ENCODE measurements at regions not wholly inside any gene's neighbourhood (a gene's known extent, or its start where the extent isn't known, plus 50 kb on each side); places are given as distances from the start of the nearest gene placed in this dataset.
A peak's percentile ranks its signal among the peaks of the same experiment; 100 is the strongest.

GRCh38 chr9:106326493-106326892 is 536.5 kb upstream of the ZNF462 start:
- no peak for DNase-seq (ENCODE audit: low read depth)
- TF ChIP-seq CTCF (IDR thresholded peaks at IDR 0.05; ENCODE audit: insufficient read depth, low read depth, low read length, missing control alignments): no peak
- H3K4me3 ChIP-seq (ENCODE audit: low read length): no peak overlapping the region

GRCh38 chr9:106333481-106333880 is 529.5 kb upstream of the ZNF462 start:
- TF ChIP-seq CTCF (IDR thresholded peaks at IDR 0.05; ENCODE audit: insufficient read depth, low read depth, low read length, missing control alignments): no peak
- peak; percentile 96 for DNase-seq (ENCODE audit: low read depth)
- no peak overlapping the region for H3K4me3 ChIP-seq (ENCODE audit: low read length)

- no peak overlapping the region for H3K4me3 ChIP-seq (ENCODE audit: low read length)
- TF ChIP-seq CTCF (IDR thresholded peaks at IDR 0.05; ENCODE audit: insufficient read depth, low read depth, low read length, missing control alignments): no peak
- DNase-seq (ENCODE audit: low read depth): no peak
Observed at GRCh38 chr9:106334081-106334480, 528.9 kb upstream of the ZNF462 start.

GRCh38 chr9:106339882-106340281 is 523.1 kb upstream of the ZNF462 start:
- H3K4me3 ChIP-seq (ENCODE audit: low read length): no peak overlapping the region
- DNase-seq (ENCODE audit: low read depth): no peak
- TF ChIP-seq CTCF (IDR thresholded peaks at IDR 0.05; ENCODE audit: insufficient read depth, low read depth, low read length, missing control alignments): no peak

GRCh38 chr9:106350777-106351176 is 512.2 kb upstream of the ZNF462 start:
- H3K4me3 ChIP-seq (ENCODE audit: low read length): no peak overlapping the region
- TF ChIP-seq CTCF (IDR thresholded peaks at IDR 0.05; ENCODE audit: insufficient read depth, low read depth, low read length, missing control alignments): no peak
- DNase-seq (ENCODE audit: low read depth): peak; percentile 67

- DNase-seq (ENCODE audit: low read depth): no peak
- no peak overlapping the region for H3K4me3 ChIP-seq (ENCODE audit: low read length)
- TF ChIP-seq CTCF (IDR thresholded peaks at IDR 0.05; ENCODE audit: insufficient read depth, low read depth, low read length, missing control alignments): no peak
Observed at GRCh38 chr9:106356924-106357323, 506.0 kb upstream of the ZNF462 start.

GRCh38 chr9:106358331-106358730 is 504.6 kb upstream of the ZNF462 start:
- H3K4me3 ChIP-seq (ENCODE audit: low read length): no peak overlapping the region
- no peak for DNase-seq (ENCODE audit: low read depth)
- no peak for TF ChIP-seq CTCF (IDR thresholded peaks at IDR 0.05; ENCODE audit: insufficient read depth, low read depth, low read length, missing control alignments)

All from epithelial cell of esophagus (primary cell).